GM12878 (cell line): ENCODE measurements at regions not wholly inside any gene's neighbourhood (a gene's known extent, or its start where the extent isn't known, plus 50 kb on each side); places are given as distances from the start of the nearest gene placed in this dataset.

Source experiments
- ATF7 ChIP-seq: fragments of 450-650 bp; IDR thresholded peaks from 2 replicates; pipeline ENCODE4 v1.6.1; 2016; ENCODE audit warnings: low read depth, mild to moderate bottlenecking
- BACH1 ChIP-seq: fragments of 450-650 bp; IDR thresholded peaks from 2 replicates; pipeline ENCODE4 v1.6.1; 2017; ENCODE audit warnings: mild to moderate bottlenecking, borderline replicate concordance
- BCL11A ChIP-seq: IDR thresholded peaks from 2 replicates; pipeline ENCODE4 v1.6.1; 2011; ENCODE audit warnings: low read depth, low read length
- BHLHE40 ChIP-seq, 2 experiments: fragments of 450-650 bp in 1 of 2; IDR thresholded peaks; 2 replicates each; pipeline ENCODE4 v1.6.1; 2011 to 2017; ENCODE audit warnings: low read depth in 2 of 2, borderline replicate concordance in 1 of 2, improper control_type of control experiment in 1 of 2, low read length in 1 of 2, mild to moderate bottlenecking in 1 of 2
- CEBPB ChIP-seq, 2 experiments: fragments of 150-350 bp in 1 of 2; IDR thresholded peaks; 2 replicates each; pipeline ENCODE4 v1.6.1; 2012 to 2014; ENCODE audit warnings: low read depth in 2 of 2, low read length in 2 of 2, borderline replicate concordance in 1 of 2, inconsistent platforms in 1 of 2
- EP300 ChIP-seq, 2 experiments: fragments of 150-350 bp in 1 of 2; IDR thresholded peaks; 2 replicates each; pipeline ENCODE4 v1.6.1; 2011 to 2012; ENCODE audit warnings: low read depth in 2 of 2, low read length in 2 of 2, borderline replicate concordance in 1 of 2, improper control_type of control experiment in 1 of 2, inconsistent platforms in 1 of 2; ENCODE audit not compliant: control insufficient read depth in 1 of 2
- IKZF2 ChIP-seq, 2 experiments: fragments of 450-650 bp; IDR thresholded peaks; 2 replicates each; pipeline ENCODE4 v1.6.1; 2017; ENCODE audit warnings: mild to moderate bottlenecking in 2 of 2, moderate library complexity in 2 of 2
- JUNB ChIP-seq: IDR thresholded peaks from 2 replicates; pipeline ENCODE4 v1.6.1; 2016; ENCODE audit warnings: antibody characterized with exemption, mild to moderate bottlenecking
- KAT2A ChIP-seq: conservative IDR thresholded peaks from 2 replicates; pipeline ENCODE4 v1.6.1; 2011; ENCODE audit warnings: low read depth, low read length; ENCODE audit not compliant: control insufficient read depth
- NFIC ChIP-seq: IDR thresholded peaks from 2 replicates; pipeline ENCODE4 v1.6.1; 2012; ENCODE audit warnings: low read depth, mild to moderate bottlenecking, inconsistent platforms, low read length, moderate library complexity
- PAX5 ChIP-seq: IDR thresholded peaks from 2 replicates; pipeline ENCODE4 v1.6.1; 2011; ENCODE audit warnings: low read depth, low read length, borderline replicate concordance
- RAD21 ChIP-seq: IDR thresholded peaks from 2 replicates; pipeline ENCODE4 v1.6.1; 2011; ENCODE audit warnings: mild to moderate bottlenecking, low read depth, low read length, moderate library complexity; ENCODE audit not compliant: insufficient read depth
- RUNX3 ChIP-seq: IDR thresholded peaks from 2 replicates; pipeline ENCODE4 v1.6.1; 2012; ENCODE audit warnings: low read length, inconsistent platforms
- YBX1 ChIP-seq: fragments of 450-650 bp; IDR thresholded peaks from 2 replicates; pipeline ENCODE4 v1.6.1; 2016; ENCODE audit warnings: antibody characterized with exemption
- ZNF207 ChIP-seq: fragments of 450-650 bp; IDR thresholded peaks from 2 replicates; pipeline ENCODE4 v1.6.1; 2014; ENCODE audit warnings: antibody characterized with exemption, mild to moderate bottlenecking, borderline replicate concordance
- TF ChIP-seq, protein P1 (sequence below): IDR thresholded peaks from 2 replicates; pipeline ENCODE4 v1.6.1; 2012; ENCODE audit warnings: low read length, inconsistent platforms
- TF ChIP-seq, protein P2 (sequence below): fragments of 450-650 bp; IDR thresholded peaks from 2 replicates; pipeline ENCODE4 v1.6.1; 2017; ENCODE audit warnings: mild to moderate bottlenecking, moderate library complexity

- TF ChIP-seq, protein P1, sequence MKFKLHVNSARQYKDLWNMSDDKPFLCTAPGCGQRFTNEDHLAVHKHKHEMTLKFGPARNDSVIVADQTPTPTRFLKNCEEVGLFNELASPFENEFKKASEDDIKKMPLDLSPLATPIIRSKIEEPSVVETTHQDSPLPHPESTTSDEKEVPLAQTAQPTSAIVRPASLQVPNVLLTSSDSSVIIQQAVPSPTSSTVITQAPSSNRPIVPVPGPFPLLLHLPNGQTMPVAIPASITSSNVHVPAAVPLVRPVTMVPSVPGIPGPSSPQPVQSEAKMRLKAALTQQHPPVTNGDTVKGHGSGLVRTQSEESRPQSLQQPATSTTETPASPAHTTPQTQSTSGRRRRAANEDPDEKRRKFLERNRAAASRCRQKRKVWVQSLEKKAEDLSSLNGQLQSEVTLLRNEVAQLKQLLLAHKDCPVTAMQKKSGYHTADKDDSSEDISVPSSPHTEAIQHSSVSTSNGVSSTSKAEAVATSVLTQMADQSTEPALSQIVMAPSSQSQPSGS, result peak; percentile 33; the same call in 1 of the 2 replicates
- TF ChIP-seq BACH1, result peak; percentile 68; the same call in 1 of the 2 replicates
- TF ChIP-seq JUNB, result peak; percentile 72
- peak; percentile 74 for TF ChIP-seq BCL11A
- TF ChIP-seq RUNX3, result peak; percentile 46; the same call in 1 of the 2 replicates
- peak; percentile 42; the same call in 1 of the 2 replicates for TF ChIP-seq PAX5
- TF ChIP-seq EP300 (IDR thresholded peaks at IDR 0.05; ENCODE audit: borderline replicate concordance in 1 of 2, control insufficient read depth in 1 of 2, low read depth in 2 of 2, low read length in 2 of 2), result peak; percentile 5 to 63; a peak in 1 of 4 replicates
- TF ChIP-seq IKZF2 (IDR thresholded peaks at IDR 0.05), result peak; percentile 62; a peak in 3 of 4 replicates
- TF ChIP-seq YBX1, result no peak
- TF ChIP-seq CEBPB (IDR thresholded peaks at IDR 0.05; ENCODE audit: borderline replicate concordance in 1 of 2, low read depth in 2 of 2, low read length in 2 of 2), result no peak
- no peak for TF ChIP-seq RAD21
- TF ChIP-seq ATF7, result peak; percentile 88
- TF ChIP-seq NFIC, result peak; percentile 67; the same call in 1 of the 2 replicates
- peak; percentile 20 to 45; a peak in 1 of 4 replicates for TF ChIP-seq BHLHE40 (IDR thresholded peaks at IDR 0.05; ENCODE audit: borderline replicate concordance in 1 of 2, low read depth in 2 of 2, low read length in 1 of 2)
- TF ChIP-seq KAT2A, result no peak
- TF ChIP-seq ZNF207, result no peak
- TF ChIP-seq, protein P2, sequence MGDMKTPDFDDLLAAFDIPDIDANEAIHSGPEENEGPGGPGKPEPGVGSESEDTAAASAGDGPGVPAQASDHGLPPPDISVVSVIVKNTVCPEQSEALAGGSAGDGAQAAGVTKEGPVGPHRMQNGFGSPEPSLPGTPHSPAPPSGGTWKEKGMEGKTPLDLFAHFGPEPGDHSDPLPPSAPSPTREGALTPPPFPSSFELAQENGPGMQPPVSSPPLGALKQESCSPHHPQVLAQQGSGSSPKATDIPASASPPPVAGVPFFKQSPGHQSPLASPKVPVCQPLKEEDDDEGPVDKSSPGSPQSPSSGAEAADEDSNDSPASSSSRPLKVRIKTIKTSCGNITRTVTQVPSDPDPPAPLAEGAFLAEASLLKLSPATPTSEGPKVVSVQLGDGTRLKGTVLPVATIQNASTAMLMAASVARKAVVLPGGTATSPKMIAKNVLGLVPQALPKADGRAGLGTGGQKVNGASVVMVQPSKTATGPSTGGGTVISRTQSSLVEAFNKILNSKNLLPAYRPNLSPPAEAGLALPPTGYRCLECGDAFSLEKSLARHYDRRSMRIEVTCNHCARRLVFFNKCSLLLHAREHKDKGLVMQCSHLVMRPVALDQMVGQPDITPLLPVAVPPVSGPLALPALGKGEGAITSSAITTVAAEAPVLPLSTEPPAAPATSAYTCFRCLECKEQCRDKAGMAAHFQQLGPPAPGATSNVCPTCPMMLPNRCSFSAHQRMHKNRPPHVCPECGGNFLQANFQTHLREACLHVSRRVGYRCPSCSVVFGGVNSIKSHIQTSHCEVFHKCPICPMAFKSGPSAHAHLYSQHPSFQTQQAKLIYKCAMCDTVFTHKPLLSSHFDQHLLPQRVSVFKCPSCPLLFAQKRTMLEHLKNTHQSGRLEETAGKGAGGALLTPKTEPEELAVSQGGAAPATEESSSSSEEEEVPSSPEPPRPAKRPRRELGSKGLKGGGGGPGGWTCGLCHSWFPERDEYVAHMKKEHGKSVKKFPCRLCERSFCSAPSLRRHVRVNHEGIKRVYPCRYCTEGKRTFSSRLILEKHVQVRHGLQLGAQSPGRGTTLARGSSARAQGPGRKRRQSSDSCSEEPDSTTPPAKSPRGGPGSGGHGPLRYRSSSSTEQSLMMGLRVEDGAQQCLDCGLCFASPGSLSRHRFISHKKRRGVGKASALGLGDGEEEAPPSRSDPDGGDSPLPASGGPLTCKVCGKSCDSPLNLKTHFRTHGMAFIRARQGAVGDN, result peak; percentile 89
Measured at GRCh38 chr16:10266809-10267208, 84.6 kb upstream of the GRIN2A start (continued).
